ENCODE measurements at regions not wholly inside any gene's neighbourhood (a gene's known extent, or its start where the extent isn't known, plus 50 kb on each side); places are given as distances from the start of the nearest gene placed in this dataset.

- Histone ChIP-seq H3K9me3 (no peaks in the 10 kb centered on the region), H3K36me3 (no peaks in the 10 kb centered on the region), H3K27me3 (no peaks in the 10 kb centered on the region), H3K4me1 (no peaks in the 10 kb centered on the region), H3K27ac (no peak overlapping the region), H3K4me3 (no peak overlapping the region)
- no peak for TF ChIP-seq POLR2A (IDR thresholded peaks at IDR 0.05)
- TF ChIP-seq, protein P1, sequence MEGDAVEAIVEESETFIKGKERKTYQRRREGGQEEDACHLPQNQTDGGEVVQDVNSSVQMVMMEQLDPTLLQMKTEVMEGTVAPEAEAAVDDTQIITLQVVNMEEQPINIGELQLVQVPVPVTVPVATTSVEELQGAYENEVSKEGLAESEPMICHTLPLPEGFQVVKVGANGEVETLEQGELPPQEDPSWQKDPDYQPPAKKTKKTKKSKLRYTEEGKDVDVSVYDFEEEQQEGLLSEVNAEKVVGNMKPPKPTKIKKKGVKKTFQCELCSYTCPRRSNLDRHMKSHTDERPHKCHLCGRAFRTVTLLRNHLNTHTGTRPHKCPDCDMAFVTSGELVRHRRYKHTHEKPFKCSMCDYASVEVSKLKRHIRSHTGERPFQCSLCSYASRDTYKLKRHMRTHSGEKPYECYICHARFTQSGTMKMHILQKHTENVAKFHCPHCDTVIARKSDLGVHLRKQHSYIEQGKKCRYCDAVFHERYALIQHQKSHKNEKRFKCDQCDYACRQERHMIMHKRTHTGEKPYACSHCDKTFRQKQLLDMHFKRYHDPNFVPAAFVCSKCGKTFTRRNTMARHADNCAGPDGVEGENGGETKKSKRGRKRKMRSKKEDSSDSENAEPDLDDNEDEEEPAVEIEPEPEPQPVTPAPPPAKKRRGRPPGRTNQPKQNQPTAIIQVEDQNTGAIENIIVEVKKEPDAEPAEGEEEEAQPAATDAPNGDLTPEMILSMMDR (IDR thresholded peaks at IDR 0.05) = no peak
- ATAC-seq (no peak), DNase-seq (no peak)
- intact Hi-C loops (cut with DNase I) = no loop called here
- WGBS, 4 donors = 81 to 86% (median 85%) methylated on average over 3 of the region's 3 CpGs
These were observed 229.1 kb upstream of the C9orf72 start for GRCh38 chr9:27802418-27802817.

GRCh38 chr9:27808864-27809263 lies 235.6 kb upstream of the C9orf72 start:
- H3K36me3 ChIP-seq = no peaks in the 10 kb centered on the region
- H3K27ac ChIP-seq = no peak overlapping the region
- TF ChIP-seq POLR2A (IDR thresholded peaks at IDR 0.05) = no peak
- TF ChIP-seq, protein P1 (IDR thresholded peaks at IDR 0.05) = no peak
- WGBS, 4 donors = 62 to 73% (median 66%) methylated on average over 4 of the region's 4 CpGs
- DNase-seq (no peak), ATAC-seq (no peak)
- no peak overlapping the region for H3K4me3 ChIP-seq
- no peaks in the 10 kb centered on the region for H3K9me3 ChIP-seq
- no peaks in the 10 kb centered on the region for H3K4me1 ChIP-seq
- intact Hi-C loops (cut with DNase I) = no loop called here
- H3K27me3 ChIP-seq = no peaks in the 10 kb centered on the region

- Histone ChIP-seq H3K4me3 (no peak overlapping the region), H3K36me3 (no peaks in the 10 kb centered on the region), H3K27ac (no peak overlapping the region), H3K4me1 (no peaks in the 10 kb centered on the region), H3K27me3 (no peaks in the 10 kb centered on the region), H3K9me3 (no peaks in the 10 kb centered on the region)
- WGBS, 4 donors = 71 to 81% (median 78%) methylated on average over 3 of the region's 3 CpGs
- ATAC-seq = no peak
- TF ChIP-seq POLR2A (IDR thresholded peaks at IDR 0.05) = no peak
- TF ChIP-seq, protein P1 (IDR thresholded peaks at IDR 0.05) = no peak
- intact Hi-C loops (cut with DNase I) = loop anchor here in 1 of 10 donors (10.0 kb wide), 1 partner anchor 57 kb away; no protein-coding TSS in a partner anchor
- no peak for DNase-seq
These were observed 244.5 kb upstream of the C9orf72 start for GRCh38 chr9:27817747-27818146.

DNA sequence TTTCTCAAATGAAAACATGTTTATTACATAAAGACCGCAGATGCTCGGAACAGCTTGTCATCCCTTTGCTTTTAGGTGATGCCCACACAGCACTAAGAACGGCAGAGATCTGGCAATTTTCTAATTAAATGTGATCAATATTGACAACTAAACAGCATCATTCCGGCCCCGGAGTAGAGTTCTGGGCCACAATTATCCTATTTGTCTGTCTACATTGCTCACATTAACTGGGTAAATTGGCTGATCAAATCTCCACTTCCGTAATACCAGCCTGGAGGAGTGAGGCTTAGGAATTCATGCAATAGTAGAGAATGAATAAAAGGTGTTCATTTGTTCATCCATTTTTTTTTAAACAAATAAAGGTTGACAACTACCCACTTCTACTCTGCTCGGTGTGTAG lies 245.1 kb upstream of the C9orf72 start:
- H3K4me3 ChIP-seq = no peak overlapping the region
- no peaks in the 10 kb centered on the region for H3K9me3 ChIP-seq
- no peaks in the 10 kb centered on the region for H3K27me3 ChIP-seq
- intact Hi-C loops (cut with DNase I) = loop anchor here in 1 of 10 donors (10.0 kb wide), 1 partner anchor 56 kb away; no protein-coding TSS in a partner anchor
- no peak overlapping the region for H3K27ac ChIP-seq
- TF ChIP-seq, protein P1 (IDR thresholded peaks at IDR 0.05) = no peak
- TF ChIP-seq POLR2A (IDR thresholded peaks at IDR 0.05) = no peak
- H3K4me1 ChIP-seq = no peaks in the 10 kb centered on the region
- no peaks in the 10 kb centered on the region for H3K36me3 ChIP-seq
- DNase-seq (no peak), ATAC-seq (no peak)
- WGBS, 4 donors = 88 to 93% (median 91%) methylated on average over 7 of the region's 7 CpGs
